Neural cell (in vitro differentiated cells): ENCODE measurements at regions not wholly inside any gene's neighbourhood (a gene's known extent, or its start where the extent isn't known, plus 50 kb on each side); places are given as distances from the start of the nearest gene placed in this dataset.

ENCODE experiments used
- CTCF ChIP-seq: fragments of 450-650 bp; IDR thresholded peaks from 2 replicates; pipeline ENCODE4 v1.5.1; 2014; ENCODE audit warnings: antibody characterized with exemption, mild to moderate bottlenecking, moderate library complexity; ENCODE audit not compliant: poor library complexity, severe bottlenecking
- EP300 ChIP-seq: fragments of 450-650 bp; conservative IDR thresholded peaks from 2 replicates; pipeline ENCODE4 v1.6.1; 2014; ENCODE audit warnings: antibody characterized with exemption, mild to moderate bottlenecking, moderate library complexity; ENCODE audit not compliant: poor library complexity, severe bottlenecking
- EZH2 ChIP-seq: fragments of 200-600, 300-800 bp; shearing (Covaris generic), sonication (generic); IDR thresholded peaks from 2 replicates; pipeline ENCODE4 v1.6.1; 2014; ENCODE audit warnings: antibody characterized with exemption, low read length, borderline replicate concordance, mild to moderate bottlenecking; ENCODE audit not compliant: insufficient read depth, poor library complexity, severe bottlenecking
- RAD21 ChIP-seq: fragments of 450-650 bp; conservative IDR thresholded peaks from 2 replicates; pipeline ENCODE4 v1.6.1; 2014; ENCODE audit warnings: antibody characterized with exemption, mild to moderate bottlenecking, moderate library complexity
- SMC3 ChIP-seq: fragments of 450-650 bp; conservative IDR thresholded peaks from 2 replicates; pipeline ENCODE4 v1.6.1; 2014; ENCODE audit warnings: antibody characterized with exemption, mild to moderate bottlenecking, moderate library complexity; ENCODE audit not compliant: poor library complexity

GRCh38 chr2:47686018-47686417 is 96.9 kb upstream of the MSH6 start:
- no peak for TF ChIP-seq EZH2
- TF ChIP-seq CTCF = no peak
- no peak for TF ChIP-seq RAD21
- no peak for TF ChIP-seq SMC3
- no peak for TF ChIP-seq EP300
